PC-9 (cell line): ENCODE measurements at regions not wholly inside any gene's neighbourhood (a gene's known extent, or its start where the extent isn't known, plus 50 kb on each side); places are given as distances from the start of the nearest gene placed in this dataset.

Experiments used
- CTCF ChIP-seq: fragments of 200-600 bp; sonication (generic); conservative IDR thresholded peaks from 2 replicates; pipeline ENCODE4 v1.6.1; 2017; ENCODE audit warnings: mixed run types, antibody characterized with exemption, mild to moderate bottlenecking, moderate library complexity
- EZH2 ChIP-seq: fragments of 200-600 bp; sonication (generic); IDR thresholded peaks from 2 replicates; pipeline ENCODE4 v1.8.0; 2017; ENCODE audit warnings: antibody characterized with exemption, low read depth

GRCh38 chr20:40945754-40946450 is 82.7 kb upstream of the TOP1 start:
- TF ChIP-seq CTCF (peak; percentile 53; the same call in 1 of the 2 replicates), EZH2 (no peak)
